H1 (cell line): ENCODE measurements at regions not wholly inside any gene's neighbourhood (a gene's known extent, or its start where the extent isn't known, plus 50 kb on each side); places are given as distances from the start of the nearest gene placed in this dataset.

ENCODE experiments used
- CTBP2 ChIP-seq: IDR thresholded peaks from 2 replicates; pipeline ENCODE4 v1.7.0; 2011; ENCODE audit warnings: borderline replicate concordance, mild to moderate bottlenecking, moderate library complexity, mixed read lengths, low read length; ENCODE audit not compliant: insufficient read depth, insufficient read length
- EZH2 ChIP-seq: fragments of 200-600 bp; sonication (generic); IDR thresholded peaks from 2 replicates; pipeline ENCODE4 v1.7.1; 2012; ENCODE audit warnings: low read depth, mild to moderate bottlenecking, moderate library complexity, low read length, inconsistent platforms; ENCODE audit not compliant: severe bottlenecking

DNA sequence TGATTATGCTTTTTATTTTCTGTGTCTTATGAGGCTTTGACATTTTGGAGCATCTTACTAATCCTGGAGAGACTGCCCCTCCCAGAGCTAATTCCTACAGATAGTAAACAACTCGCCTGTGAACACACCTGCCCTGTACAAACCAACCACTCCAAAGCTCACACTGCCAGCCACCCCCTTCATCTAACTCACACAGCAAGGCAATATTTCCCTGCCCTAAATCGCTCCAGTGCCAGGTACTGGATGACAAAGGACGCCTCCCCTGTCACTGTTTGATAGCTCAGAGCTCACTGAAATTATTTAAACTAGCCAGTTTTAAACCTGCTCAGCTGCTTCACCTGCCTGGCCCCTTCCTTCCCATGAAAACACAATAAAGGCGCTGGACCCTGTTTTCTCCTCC, 535.1 kb upstream of the CELF2 start (continued):
- TF ChIP-seq EZH2 (no peak), CTBP2 (no peak)
